ENCODE measurements at regions not wholly inside any gene's neighbourhood (a gene's known extent, or its start where the extent isn't known, plus 50 kb on each side); places are given as distances from the start of the nearest gene placed in this dataset.
A peak's percentile ranks its signal among the peaks of the same experiment; 100 is the strongest.

DNA sequence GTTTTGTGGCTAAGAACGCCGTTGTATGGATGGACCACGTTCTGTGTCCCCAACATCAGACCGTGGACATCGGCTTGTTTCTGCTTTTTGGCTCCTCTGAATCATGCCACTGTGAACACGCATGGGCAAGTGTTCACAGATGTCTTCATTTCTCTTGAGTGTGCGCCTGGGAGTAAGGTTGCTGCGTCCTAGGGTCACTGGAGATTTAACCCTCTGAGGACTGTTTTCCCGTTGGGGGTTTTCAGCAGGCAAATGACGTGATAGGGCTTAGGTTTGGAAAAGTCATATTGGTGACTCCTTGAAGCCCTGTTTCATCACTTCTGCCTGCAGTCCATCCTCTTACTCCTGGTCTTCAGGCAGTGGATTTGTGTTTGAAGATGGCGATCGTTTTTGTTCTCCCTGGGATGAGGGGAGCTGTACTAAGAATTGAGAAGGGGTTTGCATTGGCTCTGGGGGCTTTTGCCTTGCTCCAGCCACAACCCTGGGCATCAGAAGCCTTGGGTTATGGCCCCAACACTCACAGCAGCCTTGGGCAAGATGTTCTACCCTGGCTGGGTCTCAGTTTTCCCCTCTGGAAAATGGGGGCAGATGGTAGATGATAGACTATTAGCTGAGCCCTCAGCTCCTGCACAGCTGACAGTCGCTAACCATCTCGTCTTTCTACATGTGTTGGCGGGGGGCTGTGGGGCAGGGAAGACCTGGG, 67.2 kb upstream of the CIBAR2 start:
- ATAC-seq (no peak), DNase-seq (no peak)
- Histone ChIP-seq H3K4me3 (no peak overlapping the region), H3K4me1 (peaks cover 27 to 44% of the 10 kb centered on the region in 2 donors), H3K36me3 (peaks cover 0 to 7% of the 10 kb centered on the region in 2 donors), H3K9me3 (peaks cover 0 to 4% (median 0%) of the 10 kb centered on the region in 3 donors), H3K27me3 (no peaks in the 10 kb centered on the region), H3K27ac (no peak overlapping the region)
- intact Hi-C loops (cut with DNase I; ENCODE audit: low total_unique reads) (no loop called here), in situ Hi-C loops (cut with MboI; ENCODE audit: low sequenced_read_pairs in 4 of 4) (no loop called here)
- TF ChIP-seq, protein P1, sequence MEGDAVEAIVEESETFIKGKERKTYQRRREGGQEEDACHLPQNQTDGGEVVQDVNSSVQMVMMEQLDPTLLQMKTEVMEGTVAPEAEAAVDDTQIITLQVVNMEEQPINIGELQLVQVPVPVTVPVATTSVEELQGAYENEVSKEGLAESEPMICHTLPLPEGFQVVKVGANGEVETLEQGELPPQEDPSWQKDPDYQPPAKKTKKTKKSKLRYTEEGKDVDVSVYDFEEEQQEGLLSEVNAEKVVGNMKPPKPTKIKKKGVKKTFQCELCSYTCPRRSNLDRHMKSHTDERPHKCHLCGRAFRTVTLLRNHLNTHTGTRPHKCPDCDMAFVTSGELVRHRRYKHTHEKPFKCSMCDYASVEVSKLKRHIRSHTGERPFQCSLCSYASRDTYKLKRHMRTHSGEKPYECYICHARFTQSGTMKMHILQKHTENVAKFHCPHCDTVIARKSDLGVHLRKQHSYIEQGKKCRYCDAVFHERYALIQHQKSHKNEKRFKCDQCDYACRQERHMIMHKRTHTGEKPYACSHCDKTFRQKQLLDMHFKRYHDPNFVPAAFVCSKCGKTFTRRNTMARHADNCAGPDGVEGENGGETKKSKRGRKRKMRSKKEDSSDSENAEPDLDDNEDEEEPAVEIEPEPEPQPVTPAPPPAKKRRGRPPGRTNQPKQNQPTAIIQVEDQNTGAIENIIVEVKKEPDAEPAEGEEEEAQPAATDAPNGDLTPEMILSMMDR (IDR thresholded peaks at IDR 0.05 in 4 of 5, conservative IDR thresholded peaks at IDR 0.05 in 1 of 5) = no peak
- no peak for TF ChIP-seq POLR2A (IDR thresholded peaks at IDR 0.05)

GRCh38 chr16:85180047-85180826, 68.0 kb upstream of the CIBAR2 start:
- DNase-seq (no peak), ATAC-seq (no peak)
- no peaks in the 10 kb centered on the region for H3K27me3 ChIP-seq
- H3K36me3 ChIP-seq = peaks cover 0 to 7% of the 10 kb centered on the region in 2 donors
- H3K4me1 ChIP-seq = peaks cover 24 to 42% of the 10 kb centered on the region in 2 donors
- in situ Hi-C loops (cut with MboI; ENCODE audit: low sequenced_read_pairs in 4 of 4) = no loop called here
- peaks cover 0 to 4% (median 0%) of the 10 kb centered on the region in 3 donors for H3K9me3 ChIP-seq
- H3K4me3 ChIP-seq = no peak overlapping the region
- intact Hi-C loops (cut with DNase I; ENCODE audit: low total_unique reads) = no loop called here
- TF ChIP-seq, protein P1 (IDR thresholded peaks at IDR 0.05 in 4 of 5, conservative IDR thresholded peaks at IDR 0.05 in 1 of 5) = no peak
- H3K27ac ChIP-seq = peak overlapping the region in 1 of 4 donors; percentile 13

GRCh38 chr16:85180827-85181738, 68.8 kb upstream of the CIBAR2 start:
- in situ Hi-C loops (cut with MboI; ENCODE audit: low sequenced_read_pairs in 4 of 4) = no loop called here
- Histone ChIP-seq H3K4me3 (no peak overlapping the region), H3K9me3 (peaks cover 0 to 4% (median 0%) of the 10 kb centered on the region in 3 donors), H3K36me3 (peaks cover 0 to 7% of the 10 kb centered on the region in 2 donors), H3K27me3 (no peaks in the 10 kb centered on the region), H3K27ac (peak overlapping the region in 2 of 4 donors; percentile 63 to 76), H3K4me1 (peaks cover 24 to 50% of the 10 kb centered on the region in 2 donors)
- no peak for DNase-seq
- peak in 1 of 2 donors; percentile 9 for ATAC-seq
- intact Hi-C loops (cut with DNase I; ENCODE audit: low total_unique reads) = no loop called here
- no peak for TF ChIP-seq POLR2A (IDR thresholded peaks at IDR 0.05)
- TF ChIP-seq, protein P1 (IDR thresholded peaks at IDR 0.05 in 4 of 5, conservative IDR thresholded peaks at IDR 0.05 in 1 of 5) = no peak

DNA sequence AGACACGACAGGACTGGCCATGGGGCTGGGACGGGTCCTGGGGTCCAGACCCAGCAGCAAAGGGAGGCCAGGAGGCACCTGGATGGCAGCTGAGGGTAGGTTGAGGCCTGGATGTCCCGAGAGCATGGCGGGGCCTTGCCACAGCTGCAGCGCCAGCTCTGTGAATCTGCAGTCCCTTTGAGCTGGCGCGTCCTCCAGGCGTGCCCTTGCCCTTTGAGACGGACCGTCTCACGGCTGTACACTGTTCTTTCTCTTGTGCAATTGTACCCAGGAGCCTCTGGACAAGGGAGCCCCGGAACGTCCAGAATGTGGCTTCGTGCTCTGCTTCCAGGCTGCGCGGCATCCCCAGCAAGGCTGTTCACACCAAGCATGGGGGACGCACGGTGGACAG, 69.5 kb upstream of the CIBAR2 start:
- H3K9me3 ChIP-seq = peaks cover 0 to 4% (median 0%) of the 10 kb centered on the region in 3 donors
- H3K27me3 ChIP-seq = no peaks in the 10 kb centered on the region
- ATAC-seq = peak; percentile 53 to 83
- peak in 1 of 2 donors; percentile 75 for DNase-seq
- intact Hi-C loops (cut with DNase I; ENCODE audit: low total_unique reads) = no loop called here
- peaks cover 0 to 7% of the 10 kb centered on the region in 2 donors for H3K36me3 ChIP-seq
- no peak for TF ChIP-seq POLR2A (IDR thresholded peaks at IDR 0.05)
- TF ChIP-seq, protein P1 (IDR thresholded peaks at IDR 0.05 in 4 of 5, conservative IDR thresholded peaks at IDR 0.05 in 1 of 5) = no peak
- no peak overlapping the region for H3K4me3 ChIP-seq
- peaks cover 26 to 51% of the 10 kb centered on the region in 2 donors for H3K4me1 ChIP-seq
- in situ Hi-C loops (cut with MboI; ENCODE audit: low sequenced_read_pairs in 4 of 4) = no loop called here
- H3K27ac ChIP-seq = peak overlapping the region in 2 of 4 donors; percentile 63 to 76
